DOHH2 (cell line): ENCODE measurements at regions not wholly inside any gene's neighbourhood (a gene's known extent, or its start where the extent isn't known, plus 50 kb on each side); places are given as distances from the start of the nearest gene placed in this dataset.

Experiments used
- H3F3A ChIP-seq: fragments of 200-600 bp; sonication (generic), shearing (Covaris generic); 2 replicates; pipeline ENCODE4 v1.6.0; 2016; ENCODE audit warnings: antibody characterized with exemption, mild to moderate bottlenecking; ENCODE audit not compliant: control insufficient read depth, insufficient read depth
- H3K27ac ChIP-seq: fragments of 200-600 bp; sonication (generic); 2 replicates; pipeline ENCODE4 v1.5.1; 2014; ENCODE audit warnings: low read depth, mild to moderate bottlenecking, low read length, moderate library complexity
- H3K27me3 ChIP-seq: fragments of 200-600 bp; sonication (generic); 2 replicates; pipeline ENCODE4 v1.6.1; 2014; ENCODE audit warnings: mild to moderate bottlenecking, low read length, mixed read lengths; ENCODE audit not compliant: control insufficient read depth
- H3K36me3 ChIP-seq: fragments of 200-600 bp; sonication (generic); 2 replicates; pipeline ENCODE4 v1.6.1; 2014; ENCODE audit warnings: mild to moderate bottlenecking, low read length, moderate library complexity, mixed read lengths; ENCODE audit not compliant: control insufficient read depth
- H3K4me1 ChIP-seq: fragments of 200-600 bp; sonication (generic); 2 replicates; pipeline ENCODE4 v1.6.1; 2014; ENCODE audit warnings: mild to moderate bottlenecking, low read length, mixed read lengths; ENCODE audit not compliant: control insufficient read depth
- H3K4me2 ChIP-seq: fragments of 200-600 bp; sonication (generic); 2 replicates; pipeline ENCODE4 v1.6.0; 2014; ENCODE audit warnings: mild to moderate bottlenecking, low read length, moderate library complexity
- H3K4me3 ChIP-seq: fragments of 200-600 bp; sonication (generic); 2 replicates; pipeline ENCODE4 v1.5.1; 2014; ENCODE audit warnings: mild to moderate bottlenecking, low read length, mixed read lengths
- H3K79me2 ChIP-seq: fragments of 200-600 bp; sonication (generic); 2 replicates; pipeline ENCODE4 v1.6.1; 2014; ENCODE audit warnings: mild to moderate bottlenecking, low read length, mixed read lengths; ENCODE audit not compliant: control insufficient read depth
- H3K9me2 ChIP-seq: fragments of 200-600 bp; sonication (generic); replicated peaks from 2 replicates; pipeline ENCODE4 v1.6.1; 2014; ENCODE audit warnings: mild to moderate bottlenecking, low read length, mixed read lengths; ENCODE audit not compliant: control insufficient read depth
- H3K9me3 ChIP-seq: fragments of 200-600 bp; sonication (generic); 2 replicates; pipeline ENCODE4 v1.6.1; 2014; ENCODE audit warnings: antibody characterized with exemption, low read length, mixed read lengths; ENCODE audit not compliant: control insufficient read depth, insufficient read depth
- H4K20me1 ChIP-seq: fragments of 200-600 bp; sonication (generic); 2 replicates; pipeline ENCODE4 v1.6.0; 2014; ENCODE audit warnings: low read depth, mild to moderate bottlenecking, antibody characterized with exemption, low read length, moderate library complexity; ENCODE audit not compliant: control insufficient read depth, insufficient read depth
- EZH2phosphoT487 ChIP-seq: fragments of 200-600 bp; sonication (generic); IDR thresholded peaks from 2 replicates; pipeline ENCODE4 v1.6.1; 2017; ENCODE audit warnings: borderline replicate concordance, mild to moderate bottlenecking, antibody characterized with exemption, low read length, moderate library complexity, mixed read lengths
- TF ChIP-seq, protein P1 (sequence below): fragments of 200-600 bp; sonication (generic); IDR thresholded peaks from one replicate; pipeline ENCODE4 v1.5.1; 2014; ENCODE audit warnings: antibody characterized with exemption, mild to moderate bottlenecking, low read depth, low read length; ENCODE audit not compliant: poor library complexity, severe bottlenecking

DNA sequence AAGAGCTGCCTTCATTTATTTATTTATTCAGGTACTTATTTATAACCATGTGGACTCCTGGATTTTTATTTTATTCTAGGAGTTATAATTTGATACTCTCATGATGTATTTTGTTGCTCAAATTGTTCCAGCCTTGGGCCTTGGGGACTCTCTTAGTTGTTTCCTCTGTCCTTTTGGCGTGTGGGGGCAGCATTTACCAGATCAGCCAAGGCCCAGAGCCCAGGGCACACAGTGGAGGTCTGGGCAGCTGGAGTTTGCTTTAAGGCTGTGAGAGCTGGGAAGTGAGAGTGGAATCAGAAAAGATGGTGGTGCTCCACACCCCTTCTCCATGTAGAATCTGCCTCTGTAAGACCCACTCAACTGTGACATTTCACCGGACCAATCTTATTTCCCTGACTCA, 398.9 kb downstream of the RPS24 start:
- Histone ChIP-seq H3K27ac (no peak overlapping the region), H3K4me3 (no peak overlapping the region), H3K4me2 (no peak overlapping the region), H3K79me2 (no peaks in the 10 kb centered on the region), H3K9me3 (no peaks in the 10 kb centered on the region), H3K9me2 (no peaks in the 10 kb centered on the region), H3K4me1 (no peaks in the 10 kb centered on the region; the same call in 1 of the 2 replicates), H4K20me1 (no peaks in the 10 kb centered on the region), H3K27me3 (peaks cover 13% of the 10 kb centered on the region), H3F3A (no peaks in the 10 kb centered on the region), H3K36me3 (no peaks in the 10 kb centered on the region)
- TF ChIP-seq, protein P1, sequence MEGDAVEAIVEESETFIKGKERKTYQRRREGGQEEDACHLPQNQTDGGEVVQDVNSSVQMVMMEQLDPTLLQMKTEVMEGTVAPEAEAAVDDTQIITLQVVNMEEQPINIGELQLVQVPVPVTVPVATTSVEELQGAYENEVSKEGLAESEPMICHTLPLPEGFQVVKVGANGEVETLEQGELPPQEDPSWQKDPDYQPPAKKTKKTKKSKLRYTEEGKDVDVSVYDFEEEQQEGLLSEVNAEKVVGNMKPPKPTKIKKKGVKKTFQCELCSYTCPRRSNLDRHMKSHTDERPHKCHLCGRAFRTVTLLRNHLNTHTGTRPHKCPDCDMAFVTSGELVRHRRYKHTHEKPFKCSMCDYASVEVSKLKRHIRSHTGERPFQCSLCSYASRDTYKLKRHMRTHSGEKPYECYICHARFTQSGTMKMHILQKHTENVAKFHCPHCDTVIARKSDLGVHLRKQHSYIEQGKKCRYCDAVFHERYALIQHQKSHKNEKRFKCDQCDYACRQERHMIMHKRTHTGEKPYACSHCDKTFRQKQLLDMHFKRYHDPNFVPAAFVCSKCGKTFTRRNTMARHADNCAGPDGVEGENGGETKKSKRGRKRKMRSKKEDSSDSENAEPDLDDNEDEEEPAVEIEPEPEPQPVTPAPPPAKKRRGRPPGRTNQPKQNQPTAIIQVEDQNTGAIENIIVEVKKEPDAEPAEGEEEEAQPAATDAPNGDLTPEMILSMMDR: peak; percentile 10
- TF ChIP-seq EZH2phosphoT487: no peak

DNA sequence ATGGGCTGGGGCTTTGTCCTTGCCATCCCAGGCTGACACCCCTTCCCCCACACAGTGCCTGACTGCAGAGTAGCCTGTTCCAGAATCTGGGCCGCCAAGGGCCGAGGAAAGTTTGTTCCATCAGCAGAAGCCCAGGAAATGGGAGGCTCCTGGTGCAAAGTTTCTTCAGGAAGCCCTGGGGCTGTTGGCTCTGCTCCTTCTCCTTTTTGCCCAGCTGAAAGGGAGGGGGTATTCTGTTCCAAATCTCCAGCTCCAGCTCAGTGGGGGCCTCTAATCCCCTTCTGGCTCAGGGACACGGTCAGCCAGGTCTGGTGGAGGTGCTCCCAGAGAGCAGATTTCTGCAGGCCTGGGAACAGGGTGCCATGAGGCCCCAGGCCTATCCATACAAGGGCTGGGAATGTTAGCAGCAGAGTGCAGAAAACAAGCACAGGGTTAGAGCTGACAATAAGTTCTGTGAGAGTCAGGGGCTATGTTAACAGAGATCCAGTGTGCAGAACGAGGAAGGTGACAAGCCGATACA, 399.5 kb downstream of the RPS24 start:
- H3K4me2 ChIP-seq: no peak overlapping the region

DNA sequence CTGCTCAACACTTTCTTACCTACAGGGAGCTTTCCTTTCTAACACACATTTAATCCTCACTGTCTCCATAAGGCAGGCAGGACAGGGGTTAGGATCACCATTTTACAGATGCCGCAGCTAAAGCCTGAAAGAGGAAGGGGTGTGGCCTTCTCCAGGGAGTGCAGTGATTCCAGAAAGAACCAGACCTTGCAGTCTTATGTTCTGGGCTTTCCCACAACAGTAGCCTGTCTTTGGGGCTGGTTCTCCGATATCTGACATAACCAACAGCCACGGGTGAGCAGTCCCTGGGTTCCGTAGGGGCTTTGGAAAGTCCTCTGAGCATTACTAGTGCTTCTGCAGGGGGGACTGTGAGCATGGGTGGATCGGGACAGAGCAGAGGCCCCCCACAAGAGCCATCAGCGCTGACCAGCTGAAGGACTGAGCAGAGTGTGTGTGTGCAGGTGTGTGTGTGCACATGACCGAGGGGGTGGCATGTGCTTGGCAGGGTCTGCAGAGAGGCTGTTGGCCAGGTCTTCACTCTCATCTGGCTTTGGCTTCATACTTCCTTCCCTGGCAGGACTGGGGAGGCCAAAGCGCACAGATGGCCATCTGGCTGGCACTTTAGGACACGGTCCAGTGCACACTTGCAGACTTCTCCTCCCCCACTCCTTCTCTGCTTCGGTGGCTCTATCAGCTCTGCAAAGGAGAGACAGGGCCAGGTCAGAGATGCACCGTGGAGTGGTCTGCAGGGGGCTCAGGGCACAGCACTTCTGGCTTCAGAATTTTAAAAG, 400.3 kb downstream of the RPS24 start:
- Histone ChIP-seq H3K4me3 (no peak overlapping the region), H3K4me2 (no peak overlapping the region), H3K36me3 (no peaks in the 10 kb centered on the region)

More for the DNA sequence above, 399.5 kb downstream of the RPS24 start:
- Histone ChIP-seq H3K4me1 (no peaks in the 10 kb centered on the region; the same call in 1 of the 2 replicates), H4K20me1 (no peaks in the 10 kb centered on the region), H3K9me2 (no peaks in the 10 kb centered on the region), H3K9me3 (no peaks in the 10 kb centered on the region), H3K79me2 (no peaks in the 10 kb centered on the region), H3K27ac (no peak overlapping the region), H3K36me3 (no peaks in the 10 kb centered on the region), H3F3A (no peaks in the 10 kb centered on the region), H3K27me3 (peaks cover 13% of the 10 kb centered on the region), H3K4me3 (no peak overlapping the region)
- no peak for TF ChIP-seq EZH2phosphoT487
- TF ChIP-seq, protein P1: no peak

More for the DNA sequence above, 400.3 kb downstream of the RPS24 start:
- Histone ChIP-seq H3K27me3 (peaks cover 9% of the 10 kb centered on the region), H3K27ac (no peak overlapping the region), H4K20me1 (no peaks in the 10 kb centered on the region), H3F3A (no peaks in the 10 kb centered on the region), H3K4me1 (no peaks in the 10 kb centered on the region; the same call in 1 of the 2 replicates), H3K9me2 (no peaks in the 10 kb centered on the region), H3K9me3 (no peaks in the 10 kb centered on the region), H3K79me2 (no peaks in the 10 kb centered on the region)
- no peak for TF ChIP-seq EZH2phosphoT487
- TF ChIP-seq, protein P1: no peak
